K562 (cell line): ENCODE measurements at regions not wholly inside any gene's neighbourhood (a gene's known extent, or its start where the extent isn't known, plus 50 kb on each side); places are given as distances from the start of the nearest gene placed in this dataset.

Source experiments
- ATAC-seq: fragments of 200-7000 bp; cut with Tn5 transposase; 3 replicates; pipeline ENCODE4 v1.9.1; 2020; ENCODE audit warnings: moderate library complexity
- BruUV-seq: library from RNA; stranded (reverse); fragments of 400-500 nt; replicated peaks from 2 replicates; lab custom pipeline; 2021; lab: Mats Ljungman, UMichigan
- CTCF ChIA-PET: fragments of 300-600 bp; formaldehyde crosslinking; extraction: SDS; loops from one replicate; lab custom pipeline; 2021; ENCODE audit warnings: low intra/inter-chr PET ratio; lab: Yijun Ruan, JAX
- POLR2A ChIA-PET: fragments of 300-600, 350-650 bp; sonication (Branson Sonifier 250); formaldehyde crosslinking; extraction: SDS; loops from one replicate; lab custom pipeline; 2021; ENCODE audit warnings: antibody characterized with exemption, inconsistent platforms; lab: Yijun Ruan, JAX
- DNase-seq, 4 experiments: peaks; one replicate each; pipeline versions ENCODE4 v3.0.0 to v3.0.0-alpha.2; 2011 to 2018; ENCODE audit warnings: low spot score in 3 of 4, mixed read lengths in 3 of 4; ENCODE audit errors: extremely low read depth in 1 of 4
- FAIRE-seq: peaks from 2 replicates; lab custom pipeline; 2011; peaks lifted over from hg19 to GRCh38; lab: Jason Lieb, UNC
- H2AFZ ChIP-seq: 2 replicates; pipeline ENCODE4 v1.6.0; 2011; ENCODE audit warnings: low read depth, low read length, control low read depth, inconsistent platforms
- H3K27ac ChIP-seq: fragments of 200-600 bp; 3 replicates; pipeline ENCODE4 v1.8.0; 2011; ENCODE audit warnings: low read depth, mild to moderate bottlenecking, control low read depth, inconsistent platforms, low read length, moderate library complexity, mixed read lengths; ENCODE audit errors: extremely low read depth
- H3K27me3 ChIP-seq, 2 experiments: fragments of 300-600 bp in 1 of 2; 2 replicates in 1 of 2; 3 replicates in 1 of 2; pipeline versions ENCODE4 v1.6.0 to v1.8.0; 2011; ENCODE audit warnings: inconsistent platforms in 2 of 2, low read length in 2 of 2, mild to moderate bottlenecking in 1 of 2, mixed read lengths in 1 of 2, moderate library complexity in 1 of 2; ENCODE audit not compliant: control insufficient read depth in 2 of 2, insufficient read depth in 2 of 2
- H3K36me3 ChIP-seq: fragments of 300-600 bp; 3 replicates; pipeline ENCODE4 v1.8.0; 2011; ENCODE audit warnings: mild to moderate bottlenecking, low read length, inconsistent platforms; ENCODE audit not compliant: control insufficient read depth, insufficient read depth
- H3K4me1 ChIP-seq, 2 experiments: fragments of 200-600 bp in 1 of 2; replicated peaks in 1 of 2; 2 replicates in 1 of 2; 3 replicates in 1 of 2; pipeline versions ENCODE4 v1.5.1 to v1.8.0; 2011; ENCODE audit warnings: inconsistent platforms in 2 of 2, low read length in 2 of 2, mild to moderate bottlenecking in 1 of 2, mixed read lengths in 1 of 2, moderate library complexity in 1 of 2; ENCODE audit not compliant: control insufficient read depth in 2 of 2, insufficient read depth in 2 of 2
- H3K4me2 ChIP-seq: 2 replicates; pipeline ENCODE4 v1.6.1; 2011; ENCODE audit warnings: low read length, control low read depth, inconsistent platforms, mixed read lengths; ENCODE audit not compliant: insufficient read depth
- H3K4me3 ChIP-seq: fragments of 200-600 bp; sonication (generic), shearing (Covaris generic); 2 replicates; pipeline ENCODE4 v1.5.1; 2016; ENCODE audit warnings: control low read depth, inconsistent platforms
- H3K79me2 ChIP-seq: fragments of 200-600 bp; 3 replicates; pipeline ENCODE4 v1.8.0; 2011; ENCODE audit warnings: low read length, inconsistent platforms; ENCODE audit not compliant: control insufficient read depth, insufficient read depth
- H3K9ac ChIP-seq, 2 experiments: 2 replicates each; pipeline versions ENCODE4 v1.6.0 to v1.6.1; 2011; ENCODE audit warnings: low read depth in 2 of 2, low read length in 2 of 2, control low read depth in 1 of 2, inconsistent platforms in 1 of 2, mild to moderate bottlenecking in 1 of 2, mixed read lengths in 1 of 2; ENCODE audit not compliant: insufficient read depth in 1 of 2
- H3K9me1 ChIP-seq: one replicate; pipeline ENCODE4 v1.6.0; 2011; ENCODE audit warnings: inconsistent platforms, mild to moderate bottlenecking, low read length, moderate library complexity; ENCODE audit not compliant: control insufficient read depth, insufficient read depth
- H3K9me3 ChIP-seq: replicated peaks from 2 replicates; pipeline ENCODE4 v1.5.1; 2011; ENCODE audit warnings: low read depth, low read length, inconsistent platforms; ENCODE audit not compliant: control insufficient read depth, insufficient read depth
- H4K20me1 ChIP-seq: replicated peaks from 2 replicates; pipeline ENCODE4 v1.6.1; 2011; ENCODE audit warnings: low read length, inconsistent platforms, mixed read lengths; ENCODE audit not compliant: control insufficient read depth, insufficient read depth
- BCLAF1 ChIP-seq, 2 experiments: fragments of 450-650 bp in 1 of 2; IDR thresholded peaks; 2 replicates each; pipeline ENCODE4 v1.6.1; 2011 to 2017; ENCODE audit warnings: low read depth in 2 of 2, antibody characterized with exemption in 1 of 2, borderline replicate concordance in 1 of 2, low read length in 1 of 2, mild to moderate bottlenecking in 1 of 2, mixed read lengths in 1 of 2; ENCODE audit not compliant: control insufficient read depth in 1 of 2
- GTF2B ChIP-seq: IDR thresholded peaks from 2 replicates; pipeline ENCODE4 v1.6.1; 2011; ENCODE audit not compliant: insufficient read length; ENCODE audit errors: extremely low read depth
- GTF2F1 ChIP-seq: IDR thresholded peaks from 2 replicates; pipeline ENCODE4 v1.6.1; 2011; ENCODE audit warnings: low read depth, low read length, improper control_type of control experiment
- LARP7 ChIP-seq: fragments of 450-650 bp; IDR thresholded peaks from 2 replicates; pipeline ENCODE4 v1.6.1; 2016
- PML ChIP-seq: IDR thresholded peaks from 2 replicates; pipeline ENCODE4 v1.6.1; 2012; ENCODE audit warnings: low read length, inconsistent platforms
- POLR2A ChIP-seq: fragments of 450-650 bp; conservative IDR thresholded peaks from 2 replicates; pipeline ENCODE4 v1.6.1; 2016
- POLR2AphosphoS5 ChIP-seq: IDR thresholded peaks from 2 replicates; pipeline ENCODE4 v1.6.1; 2011; ENCODE audit warnings: mild to moderate bottlenecking, low read depth, low read length, moderate library complexity; ENCODE audit not compliant: control insufficient read depth, insufficient read depth
- SMAD3 ChIP-seq: fragments of 450-650 bp; formaldehyde crosslinking; conservative IDR thresholded peaks from 2 replicates; pipeline ENCODE4 v1.4.0; 2020; ENCODE audit warnings: mild to moderate bottlenecking
- SNAPC5 ChIP-seq: fragments of 250-450 bp; sonication (Bioruptor Pico); IDR thresholded peaks from 2 replicates; pipeline ENCODE4 v1.8.0; 2021; ENCODE audit warnings: moderate library complexity, mild to moderate bottlenecking, inconsistent platforms
- SUPT5H ChIP-seq: fragments of 450-650 bp; IDR thresholded peaks from 2 replicates; pipeline ENCODE4 v1.6.1; 2016
- TBP ChIP-seq: optimal IDR thresholded peaks from 2 replicates; pipeline ENCODE3; 2011; ENCODE audit warnings: low read depth, low read length, improper control_type of control experiment
- ZNF316 ChIP-seq: fragments of 450-650 bp; IDR thresholded peaks from 2 replicates; pipeline ENCODE4 v1.6.1; 2016
- WGBS: fragments of 100-300 bp; shearing (Covaris generic); methylation state at CpG from one replicate; pipeline ENCODE4 v1.1.6; 2016; ENCODE audit warnings: low coverage, mixed read lengths; ENCODE audit not compliant: insufficient coverage; ENCODE audit errors: missing lambda C conversion rate; 5-methylcytosine and 5-hydroxymethylcytosine counted together
- in situ Hi-C: fragments of 300-500 bp; cut with MboI; formaldehyde crosslinking; loops from 4 replicates; pipeline ENCODE4 v1.15.0; 2018; ENCODE audit warnings: inconsistent platforms, mixed read lengths
- intact Hi-C: fragments of 100-400 bp; cut with micrococcal nuclease; formaldehyde crosslinking; loops from 2 replicates; pipeline ENCODE4 v1.14.2; 2022
- TF ChIP-seq, protein P1 (sequence below): fragments of 450-650 bp; IDR thresholded peaks from 2 replicates; pipeline ENCODE4 v1.6.1; 2016; ENCODE audit warnings: missing biosample characterization, missing genetic modification characterization

DNA sequence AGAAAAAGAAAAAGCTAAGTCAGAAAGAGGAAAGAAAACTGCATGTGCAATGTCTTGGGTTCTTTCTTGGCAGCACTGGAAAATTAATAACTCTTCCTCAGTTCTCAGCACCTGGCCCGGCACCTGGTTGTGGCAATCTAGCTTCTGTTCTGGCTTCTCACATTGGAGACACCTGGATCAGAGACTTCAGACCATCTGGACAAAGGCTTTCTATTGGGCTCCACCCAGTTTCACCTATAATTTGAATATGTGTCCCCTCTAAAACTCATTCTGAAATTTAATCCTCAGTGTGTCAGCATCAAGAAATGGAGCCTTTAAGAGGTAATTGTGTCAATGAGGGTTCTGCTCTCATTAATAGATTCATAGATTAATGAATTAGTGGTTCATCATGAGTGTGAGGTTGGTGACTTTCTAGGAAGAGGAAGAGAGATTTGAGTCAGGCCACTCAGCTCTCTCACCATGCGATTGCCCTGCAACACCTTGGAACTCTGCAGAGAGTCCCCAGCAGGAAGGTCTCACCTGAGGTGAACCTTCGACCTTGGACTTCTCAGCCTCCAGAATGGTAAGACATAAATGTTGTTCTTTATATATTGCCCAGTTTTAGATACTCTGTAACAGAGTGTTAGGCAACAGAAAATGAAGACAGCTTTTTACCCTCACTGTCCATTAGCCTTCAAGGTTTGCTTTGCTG is 679.9 kb downstream of the NTRK3 start:
- in situ Hi-C loops, result no loop called here
- WGBS, result 28% methylated on average over 3 of the region's 3 CpGs
- BruUV-seq, result no TSS peak
- Histone ChIP-seq H3K9me3 (no peaks in the 10 kb centered on the region), H3K27me3 (no peaks in the 10 kb centered on the region), H3K9me1 (no peaks in the 10 kb centered on the region), H3K4me2 (no peak overlapping the region), H3K79me2 (0 out of 3 replicates have a peak, but pooled peaks cover 6% of the 10 kb centered on the region), H3K4me1 (no peaks in the 10 kb centered on the region), H3K4me3 (no peak overlapping the region), H4K20me1 (no peaks in the 10 kb centered on the region), H3K27ac (no peak overlapping the region), H3K36me3 (no peaks in the 10 kb centered on the region; the same call in 2 of the 3 replicates), H2AFZ (no peak overlapping the region), H3K9ac (no peak overlapping the region)
- DNase-seq, result no peak
- peak; percentile 67 for ATAC-seq
- ChIA-PET CTCF (no interaction called here), POLR2A (interaction anchor here (0.9 kb wide), 1 partner anchor 11 kb away, joined by 3 read pairs; no protein-coding TSS in a partner anchor)
- FAIRE-seq, result no peak
- intact Hi-C loops, result no loop called here
- TF ChIP-seq SMAD3 (CRISPR knock-in tag), result no peak
- TF ChIP-seq, protein P1, sequence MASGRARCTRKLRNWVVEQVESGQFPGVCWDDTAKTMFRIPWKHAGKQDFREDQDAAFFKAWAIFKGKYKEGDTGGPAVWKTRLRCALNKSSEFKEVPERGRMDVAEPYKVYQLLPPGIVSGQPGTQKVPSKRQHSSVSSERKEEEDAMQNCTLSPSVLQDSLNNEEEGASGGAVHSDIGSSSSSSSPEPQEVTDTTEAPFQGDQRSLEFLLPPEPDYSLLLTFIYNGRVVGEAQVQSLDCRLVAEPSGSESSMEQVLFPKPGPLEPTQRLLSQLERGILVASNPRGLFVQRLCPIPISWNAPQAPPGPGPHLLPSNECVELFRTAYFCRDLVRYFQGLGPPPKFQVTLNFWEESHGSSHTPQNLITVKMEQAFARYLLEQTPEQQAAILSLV (tag), result no peak
- TF ChIP-seq GTF2F1, result peak; percentile 80; the same call in 1 of the 2 replicates
- TF ChIP-seq BCLAF1 (IDR thresholded peaks at IDR 0.05; ENCODE audit: borderline replicate concordance in 1 of 2, control insufficient read depth in 1 of 2, low read depth in 2 of 2, low read length in 1 of 2), result peak in 1 of 2 experiments; percentile 82; a peak in 2 of 4 replicates
- 0 out of 2 replicates have a peak, but pooled peaks have one; percentile 45 for TF ChIP-seq SNAPC5 (CRISPR knock-in tag)
- peak; percentile 92 for TF ChIP-seq TBP
- TF ChIP-seq GTF2B, result peak; percentile 71
- 0 out of 2 replicates have a peak, but pooled peaks have one; percentile 41 for TF ChIP-seq PML
- no peak for TF ChIP-seq LARP7
- TF ChIP-seq POLR2A, result peak; percentile 68
- TF ChIP-seq POLR2AphosphoS5, result peak; percentile 86
- no peak for TF ChIP-seq ZNF316
- 0 out of 2 replicates have a peak, but pooled peaks have one; percentile 28 for TF ChIP-seq SUPT5H
